Ovary (tissue), 7 donors: ENCODE measurements at regions not wholly inside any gene's neighbourhood (a gene's known extent, or its start where the extent isn't known, plus 50 kb on each side); places are given as distances from the start of the nearest gene placed in this dataset.
A peak's percentile ranks its signal among the peaks of the same experiment; 100 is the strongest.

Experiments
- DNase-seq, 5 donors: peaks; one replicate each; pipeline ENCODE4 v3.0.0-alpha.2; 2019 to 2020
- H3K27ac ChIP-seq, 2 donors: fragments of 200-600 bp; one replicate each; pipeline versions ENCODE4 v1.5.1 to v1.8.0; 2019 to 2022
- H3K27me3 ChIP-seq: fragments of 200-600 bp; one replicate; pipeline ENCODE4 v1.8.0; 2022
- H3K36me3 ChIP-seq: fragments of 200-600 bp; sonication (generic); one replicate; pipeline ENCODE4 v1.5.1; 2019
- H3K4me1 ChIP-seq: one replicate; pipeline ENCODE4 v1.8.1; 2013; ENCODE audit warnings: mild to moderate bottlenecking, moderate library complexity; ENCODE audit not compliant: insufficient read depth
- H3K4me3 ChIP-seq: fragments of 200-600 bp; sonication (generic); one replicate; pipeline ENCODE4 v1.5.1; 2017
- H3K9me3 ChIP-seq, 2 donors: fragments of 200-600 bp in 1 of 2; sonication (generic) in 1 of 2; one replicate each; pipeline versions ENCODE4 v1.5.1 to v1.8.1; 2013 to 2019; ENCODE audit warnings: mild to moderate bottlenecking in 1 of 2, moderate library complexity in 1 of 2
- CTCF ChIP-seq, 3 donors: fragments of 450-650 bp in 2 of 3; fragments of 200-600 bp in 1 of 3; IDR thresholded peaks; one replicate each; pipeline versions ENCODE4 v1.5.1 to v1.8.0; 2016 to 2022; ENCODE audit warnings: antibody characterized with exemption in 3 of 3, mild to moderate bottlenecking in 1 of 3
- EP300 ChIP-seq: sonication (generic); formaldehyde crosslinking; IDR thresholded peaks from one replicate; pipeline ENCODE4 v1.6.1; 2017; ENCODE audit warnings: antibody characterized with exemption
- POLR2A ChIP-seq: fragments of 450-650 bp; IDR thresholded peaks from one replicate; pipeline ENCODE4 v1.6.1; 2017; ENCODE audit warnings: antibody characterized with exemption, mild to moderate bottlenecking, moderate library complexity
- WGBS, 3 donors: extraction: QIAGEN DNeasy Blood & Tissue Kit in 1 of 3; methylation state at CpG; one replicate each; pipeline versions ENCODE4 v1.1.5 to v1.1.7; 2013 to 2017; 5-methylcytosine and 5-hydroxymethylcytosine counted together
- intact Hi-C, 4 donors: fragments of 100-400 bp; cut with DNase I; formaldehyde crosslinking; loops; one replicate each; pipeline versions ENCODE4 v1.11.0 to v1.15.1; 2022 to 2023
- donor health status: DM: no; HTN: no; CAD: no; lungs with moderate emphysema.
- donor health status: DM: no; HTN: no; CAD: no.
- donor health status: Bipolar disorder and iron deficiency.
- donor health status: DM: no; HTN: no; CAD: no.
- donor health status: DM: yes; HTN: yes; CAD: no.

- Histone ChIP-seq H3K36me3 (no peaks in the 10 kb centered on the region), H3K27me3 (no peaks in the 10 kb centered on the region), H3K9me3 (no peaks in the 10 kb centered on the region), H3K4me3 (no peak overlapping the region), H3K4me1 (no peaks in the 10 kb centered on the region), H3K27ac (no peak overlapping the region)
- 72 to 86% (median 84%) methylated on average over 17 of the region's 17 CpGs for WGBS, 3 donors
- intact Hi-C loops: loop anchor here in 3 of 4 donors (10.0 kb wide), 2 partner anchors 130 to 180 kb away; no protein-coding TSS in a partner anchor
- no peak for TF ChIP-seq EP300
- no peak for TF ChIP-seq CTCF (IDR thresholded peaks at IDR 0.05)
- TF ChIP-seq POLR2A: no peak
- peak in 4 of 5 donors; percentile 10 to 30 (median 16) for DNase-seq
These were observed 188.0 kb upstream of the GSE1 start for GRCh38 chr16:85425074-85425662.

- no peaks in the 10 kb centered on the region for H3K27me3 ChIP-seq
- intact Hi-C loops: loop anchor here in 3 of 4 donors (10.0 kb wide), 2 partner anchors 128 to 178 kb away; no protein-coding TSS in a partner anchor
- TF ChIP-seq CTCF (IDR thresholded peaks at IDR 0.05) (no peak), EP300 (no peak), POLR2A (no peak)
- H3K4me3 ChIP-seq: no peak overlapping the region
- 85 to 99% (median 96%) methylated on average over 2 of the region's 2 CpGs for WGBS, 3 donors
- H3K9me3 ChIP-seq: no peaks in the 10 kb centered on the region
- H3K36me3 ChIP-seq: no peaks in the 10 kb centered on the region
- H3K27ac ChIP-seq: no peak overlapping the region
- H3K4me1 ChIP-seq: no peaks in the 10 kb centered on the region
- peak in 2 of 5 donors; percentile 7 to 10 for DNase-seq
These were observed 186.3 kb upstream of the GSE1 start for GRCh38 chr16:85426806-85427205.

- H3K9me3 ChIP-seq: no peaks in the 10 kb centered on the region
- peak; percentile 15 to 48 (median 39) for DNase-seq
- no peak overlapping the region for H3K4me3 ChIP-seq
- H3K27me3 ChIP-seq: no peaks in the 10 kb centered on the region
- intact Hi-C loops: loop anchor here in 3 of 4 donors (10.0 kb wide), 2 partner anchors 126 to 176 kb away; no protein-coding TSS in a partner anchor
- no peaks in the 10 kb centered on the region for H3K36me3 ChIP-seq
- 69 to 79% (median 77%) methylated on average over 14 to 17 of the region's 17 CpGs for WGBS, 3 donors
- no peaks in the 10 kb centered on the region for H3K4me1 ChIP-seq
- TF ChIP-seq CTCF (IDR thresholded peaks at IDR 0.05) (peak in 1 of 3 donors; percentile 10), POLR2A (no peak)
- H3K27ac ChIP-seq: no peak overlapping the region
These were observed 184.8 kb upstream of the GSE1 start for GRCh38 chr16:85428168-85428898.

GRCh38 chr16:85428899-85429775 lies 184.0 kb upstream of the GSE1 start:
- Histone ChIP-seq H3K4me1 (no peaks in the 10 kb centered on the region), H3K27ac (no peak overlapping the region), H3K36me3 (no peaks in the 10 kb centered on the region), H3K27me3 (no peaks in the 10 kb centered on the region), H3K4me3 (no peak overlapping the region), H3K9me3 (no peaks in the 10 kb centered on the region)
- peak; percentile 12 to 36 (median 25) for DNase-seq
- WGBS, 3 donors: 86 to 94% (median 94%) methylated on average over 25 of the region's 25 CpGs
- intact Hi-C loops: loop anchor here in 3 of 4 donors (10.0 kb wide), 2 partner anchors 126 to 176 kb away; no protein-coding TSS in a partner anchor
- TF ChIP-seq CTCF (IDR thresholded peaks at IDR 0.05) (no peak), EP300 (no peak), POLR2A (no peak)
